ENCODE measurements at regions not wholly inside any gene's neighbourhood (a gene's known extent, or its start where the extent isn't known, plus 50 kb on each side); places are given as distances from the start of the nearest gene placed in this dataset.

DNA sequence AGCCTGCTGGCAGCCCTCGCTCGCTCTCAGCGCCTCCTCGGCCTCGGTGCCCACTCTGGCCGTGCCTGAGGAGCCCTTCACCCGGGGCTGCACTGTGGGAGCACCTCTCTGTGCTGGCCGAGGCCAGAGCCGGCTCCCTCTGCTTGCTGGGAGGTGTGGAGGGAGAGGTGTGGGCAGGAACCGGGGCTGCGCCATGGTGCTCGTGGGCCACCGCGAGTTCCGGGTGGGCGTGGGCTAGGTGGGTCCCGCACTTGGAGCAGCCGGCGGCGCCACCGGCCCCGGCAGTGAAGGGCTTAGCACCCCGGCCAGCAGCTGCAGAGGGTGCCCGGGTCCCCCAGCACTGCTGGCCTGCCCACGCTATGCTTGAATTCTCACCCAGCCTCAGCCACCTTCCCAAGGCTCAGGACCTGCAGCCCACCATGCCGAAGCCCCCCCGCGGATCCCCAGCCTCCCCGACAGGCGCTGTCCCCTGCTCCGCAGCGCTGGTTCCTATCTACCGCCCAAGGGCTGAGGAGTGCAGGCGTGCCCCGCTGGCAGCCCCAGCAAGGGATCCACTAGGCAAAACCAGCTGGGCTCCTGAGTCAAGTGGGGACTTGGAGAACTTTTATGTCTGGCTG lies 863.3 kb downstream of the IGSF11 start:
- DNase-seq (ENCODE audit: low spot score), result no peak
- no peaks in the 10 kb centered on the region for H3K27me3 ChIP-seq (replicated peaks; ENCODE audit: insufficient read depth)
- intact Hi-C loops (cut with DNase I), result no loop called here
- no peaks in the 10 kb centered on the region for H3K9me3 ChIP-seq
- WGBS, result 96% methylated on average over 35 of the region's 35 CpGs
- TF ChIP-seq, protein P1, sequence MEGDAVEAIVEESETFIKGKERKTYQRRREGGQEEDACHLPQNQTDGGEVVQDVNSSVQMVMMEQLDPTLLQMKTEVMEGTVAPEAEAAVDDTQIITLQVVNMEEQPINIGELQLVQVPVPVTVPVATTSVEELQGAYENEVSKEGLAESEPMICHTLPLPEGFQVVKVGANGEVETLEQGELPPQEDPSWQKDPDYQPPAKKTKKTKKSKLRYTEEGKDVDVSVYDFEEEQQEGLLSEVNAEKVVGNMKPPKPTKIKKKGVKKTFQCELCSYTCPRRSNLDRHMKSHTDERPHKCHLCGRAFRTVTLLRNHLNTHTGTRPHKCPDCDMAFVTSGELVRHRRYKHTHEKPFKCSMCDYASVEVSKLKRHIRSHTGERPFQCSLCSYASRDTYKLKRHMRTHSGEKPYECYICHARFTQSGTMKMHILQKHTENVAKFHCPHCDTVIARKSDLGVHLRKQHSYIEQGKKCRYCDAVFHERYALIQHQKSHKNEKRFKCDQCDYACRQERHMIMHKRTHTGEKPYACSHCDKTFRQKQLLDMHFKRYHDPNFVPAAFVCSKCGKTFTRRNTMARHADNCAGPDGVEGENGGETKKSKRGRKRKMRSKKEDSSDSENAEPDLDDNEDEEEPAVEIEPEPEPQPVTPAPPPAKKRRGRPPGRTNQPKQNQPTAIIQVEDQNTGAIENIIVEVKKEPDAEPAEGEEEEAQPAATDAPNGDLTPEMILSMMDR (IDR thresholded peaks at IDR 0.05), result no peak
- TF ChIP-seq POLR2A (IDR thresholded peaks at IDR 0.05) (no peak), POLR2AphosphoS5 (IDR thresholded peaks at IDR 0.05) (no peak)
- H3K27ac ChIP-seq, result no peak overlapping the region
- H3K36me3 ChIP-seq, result no peaks in the 10 kb centered on the region
- H3K4me3 ChIP-seq, result no peak overlapping the region
- no peaks in the 10 kb centered on the region for H3K4me1 ChIP-seq (replicated peaks)

DNA sequence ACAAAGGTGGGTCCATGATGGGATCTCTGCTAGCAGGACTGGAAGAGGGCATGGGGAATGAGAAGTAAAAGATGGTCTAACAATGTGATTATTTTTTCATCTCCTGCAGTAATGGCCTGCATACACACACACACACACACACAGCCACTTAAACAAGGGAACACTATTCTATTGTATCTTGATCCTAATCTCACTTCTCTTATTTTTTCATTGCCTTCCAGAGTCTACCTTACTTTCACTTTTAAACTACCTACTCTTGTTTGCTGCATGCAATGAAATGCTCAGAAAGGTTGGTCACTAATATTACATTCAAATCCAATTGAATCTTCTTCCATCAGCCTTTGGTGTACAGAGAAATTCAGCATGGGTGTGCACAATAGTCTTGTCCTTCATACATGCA lies 853.8 kb downstream of the IGSF11 start:
- Histone ChIP-seq H3K27me3 (replicated peaks; ENCODE audit: insufficient read depth) (no peaks in the 10 kb centered on the region), H3K4me1 (replicated peaks) (no peaks in the 10 kb centered on the region), H3K4me3 (no peak overlapping the region), H3K36me3 (no peaks in the 10 kb centered on the region), H3K27ac (no peak overlapping the region), H3K9me3 (no peaks in the 10 kb centered on the region)
- intact Hi-C loops (cut with DNase I), result no loop called here
- TF ChIP-seq POLR2A (IDR thresholded peaks at IDR 0.05) (no peak), POLR2AphosphoS5 (IDR thresholded peaks at IDR 0.05) (no peak)
- TF ChIP-seq, protein P1 (IDR thresholded peaks at IDR 0.05), result no peak
- DNase-seq (ENCODE audit: low spot score), result no peak

DNA sequence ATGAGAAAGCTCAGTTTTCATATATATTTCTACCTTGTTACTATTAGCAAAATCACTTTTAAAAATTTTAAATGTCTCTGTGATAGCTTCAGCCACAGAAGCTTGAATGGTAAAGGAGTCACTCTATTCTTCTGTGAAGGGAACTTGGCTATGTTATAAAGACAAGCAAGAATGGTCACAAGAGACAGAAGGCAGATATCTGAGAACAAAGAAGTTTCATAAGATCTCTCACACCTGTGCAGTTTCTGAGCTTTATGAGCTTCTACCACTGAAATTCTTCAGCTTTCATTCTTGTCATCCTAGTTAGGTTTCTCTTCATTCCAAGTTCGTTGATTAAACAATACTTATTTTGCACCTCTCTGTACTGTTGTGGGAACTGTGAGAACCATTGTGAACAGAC lies 853.4 kb downstream of the IGSF11 start:
- TF ChIP-seq POLR2AphosphoS5 (IDR thresholded peaks at IDR 0.05) (no peak), POLR2A (IDR thresholded peaks at IDR 0.05) (no peak)
- TF ChIP-seq, protein P1 (IDR thresholded peaks at IDR 0.05), result no peak
- no peak for DNase-seq (ENCODE audit: low spot score)
- H3K27ac ChIP-seq, result no peak overlapping the region
- H3K9me3 ChIP-seq, result no peaks in the 10 kb centered on the region
- H3K27me3 ChIP-seq (replicated peaks; ENCODE audit: insufficient read depth), result no peaks in the 10 kb centered on the region
- H3K36me3 ChIP-seq, result no peaks in the 10 kb centered on the region
- intact Hi-C loops (cut with DNase I), result no loop called here
- WGBS, result 47% methylated on average over 1 of the region's 1 CpG
- H3K4me1 ChIP-seq (replicated peaks), result no peaks in the 10 kb centered on the region
- H3K4me3 ChIP-seq, result no peak overlapping the region

DNA sequence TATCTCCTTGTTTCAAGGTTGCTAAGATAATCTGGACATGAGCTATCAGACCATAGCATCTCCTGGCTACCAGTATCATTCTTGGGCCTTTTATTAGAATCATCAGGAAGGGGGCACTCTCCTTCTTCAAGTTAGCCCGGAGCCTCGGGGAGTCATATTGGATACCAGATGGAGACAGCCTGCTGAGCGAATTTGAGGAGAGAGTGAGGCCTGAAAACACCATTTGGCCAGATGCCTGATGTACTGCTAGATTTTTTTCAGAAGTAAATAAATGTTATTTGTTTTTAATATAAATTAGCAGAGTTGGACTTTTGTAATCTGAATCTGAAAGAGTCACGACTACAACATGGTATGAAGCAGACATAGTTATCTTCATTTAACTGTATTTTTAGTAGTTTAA lies 848.6 kb downstream of the IGSF11 start:
- no peak for DNase-seq (ENCODE audit: low spot score)
- no peaks in the 10 kb centered on the region for H3K36me3 ChIP-seq
- H3K4me3 ChIP-seq, result no peak overlapping the region
- intact Hi-C loops (cut with DNase I), result no loop called here
- TF ChIP-seq POLR2A (IDR thresholded peaks at IDR 0.05), result no peak
- no peak for TF ChIP-seq POLR2AphosphoS5 (IDR thresholded peaks at IDR 0.05)
- TF ChIP-seq, protein P1 (IDR thresholded peaks at IDR 0.05), result no peak
- no peaks in the 10 kb centered on the region for H3K27me3 ChIP-seq (replicated peaks; ENCODE audit: insufficient read depth)
- no peaks in the 10 kb centered on the region for H3K9me3 ChIP-seq
- H3K27ac ChIP-seq, result no peak overlapping the region
- H3K4me1 ChIP-seq (replicated peaks), result no peaks in the 10 kb centered on the region
- 67% methylated on average over 4 of the region's 4 CpGs for WGBS

DNA sequence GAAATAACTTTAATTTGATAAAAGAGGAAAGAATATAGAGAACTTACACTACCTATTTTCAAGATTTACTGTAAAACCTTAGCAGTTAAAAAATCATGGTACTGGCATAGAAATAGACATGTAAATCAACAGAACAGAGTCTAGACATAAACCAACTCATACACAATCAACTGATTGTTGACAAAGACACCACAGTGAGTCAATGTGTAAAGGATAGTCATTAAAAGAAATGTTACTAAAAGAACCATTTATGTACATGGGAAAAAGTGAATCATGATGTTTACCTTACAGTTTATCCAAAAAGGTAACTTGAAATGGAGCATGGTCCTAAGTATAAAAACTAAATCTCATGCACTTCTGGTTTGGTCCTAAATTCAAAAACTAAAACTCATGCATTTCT lies 847.4 kb downstream of the IGSF11 start:
- H3K27ac ChIP-seq, result no peak overlapping the region
- no peaks in the 10 kb centered on the region for H3K36me3 ChIP-seq

More for the DNA sequence above, 847.4 kb downstream of the IGSF11 start:
- no peak for DNase-seq (ENCODE audit: low spot score)
- intact Hi-C loops (cut with DNase I), result no loop called here
- TF ChIP-seq POLR2A (IDR thresholded peaks at IDR 0.05) (no peak), POLR2AphosphoS5 (IDR thresholded peaks at IDR 0.05) (no peak)
- TF ChIP-seq, protein P1 (IDR thresholded peaks at IDR 0.05), result no peak
- no peak overlapping the region for H3K4me3 ChIP-seq
- H3K4me1 ChIP-seq (replicated peaks), result no peaks in the 10 kb centered on the region
- H3K27me3 ChIP-seq (replicated peaks; ENCODE audit: insufficient read depth), result no peaks in the 10 kb centered on the region
- H3K9me3 ChIP-seq, result no peaks in the 10 kb centered on the region

Measured in prostate gland (tissue), 2 donors.